ENCODE measurements at regions not wholly inside any gene's neighbourhood (a gene's known extent, or its start where the extent isn't known, plus 50 kb on each side); places are given as distances from the start of the nearest gene placed in this dataset.

DNA sequence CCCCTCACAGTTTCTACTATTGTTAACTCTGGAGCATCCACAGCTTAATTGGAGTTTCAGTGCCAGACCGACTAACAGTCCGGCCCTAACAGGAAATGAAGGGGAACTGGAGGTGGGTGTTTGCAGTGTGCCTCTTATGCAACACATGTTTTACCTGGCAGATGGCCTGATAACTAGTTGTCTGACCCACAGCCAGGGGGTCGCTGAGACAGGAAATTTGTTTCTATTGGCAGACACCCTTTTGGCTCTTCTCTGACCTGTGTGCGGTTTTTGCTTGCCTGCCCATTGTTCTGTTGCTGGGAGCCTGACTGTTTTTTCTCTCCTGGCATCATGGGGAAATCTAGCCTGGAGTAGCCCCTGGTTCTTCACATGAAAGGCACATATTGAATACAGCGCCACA, 1329.8 kb downstream of the DSC3 start:
- CTCF ChIA-PET: no interaction called here
- Histone ChIP-seq H3K27me3 (replicated peaks; ENCODE audit: control insufficient read depth, insufficient read depth, low read length) (no peaks in the 10 kb centered on the region), H3K4me3 (ENCODE audit: low read depth, low read length) (no peak overlapping the region), H3K9me3 (no peaks in the 10 kb centered on the region), H3K4me1 (no peaks in the 10 kb centered on the region), H3K36me3 (ENCODE audit: control insufficient read depth, insufficient read depth, low read length) (no peaks in the 10 kb centered on the region)
- H3K36me3 Mint-ChIP-seq (ENCODE audit: insufficient read depth, unreplicated experiment): no peaks in the 10 kb centered on the region
- no TSS peak for BruUV-seq (replicated peaks)
- H3K4me1 Mint-ChIP-seq (ENCODE audit: low read depth, unreplicated experiment): peaks cover 5% of the 10 kb centered on the region
- H3K27ac Mint-ChIP-seq (ENCODE audit: unreplicated experiment): no peak overlapping the region
- DNase-seq: no peak
- intact Hi-C loops (cut with micrococcal nuclease; ENCODE audit: unreplicated experiment): no loop called here
- no peak overlapping the region for H3K4me3 Mint-ChIP-seq (ENCODE audit: unreplicated experiment)
- H3K9me3 Mint-ChIP-seq (ENCODE audit: unreplicated experiment): no peaks in the 10 kb centered on the region
- H3K27me3 Mint-ChIP-seq (ENCODE audit: insufficient read depth, unreplicated experiment): no peaks in the 10 kb centered on the region
- TF ChIP-seq, protein P1, sequence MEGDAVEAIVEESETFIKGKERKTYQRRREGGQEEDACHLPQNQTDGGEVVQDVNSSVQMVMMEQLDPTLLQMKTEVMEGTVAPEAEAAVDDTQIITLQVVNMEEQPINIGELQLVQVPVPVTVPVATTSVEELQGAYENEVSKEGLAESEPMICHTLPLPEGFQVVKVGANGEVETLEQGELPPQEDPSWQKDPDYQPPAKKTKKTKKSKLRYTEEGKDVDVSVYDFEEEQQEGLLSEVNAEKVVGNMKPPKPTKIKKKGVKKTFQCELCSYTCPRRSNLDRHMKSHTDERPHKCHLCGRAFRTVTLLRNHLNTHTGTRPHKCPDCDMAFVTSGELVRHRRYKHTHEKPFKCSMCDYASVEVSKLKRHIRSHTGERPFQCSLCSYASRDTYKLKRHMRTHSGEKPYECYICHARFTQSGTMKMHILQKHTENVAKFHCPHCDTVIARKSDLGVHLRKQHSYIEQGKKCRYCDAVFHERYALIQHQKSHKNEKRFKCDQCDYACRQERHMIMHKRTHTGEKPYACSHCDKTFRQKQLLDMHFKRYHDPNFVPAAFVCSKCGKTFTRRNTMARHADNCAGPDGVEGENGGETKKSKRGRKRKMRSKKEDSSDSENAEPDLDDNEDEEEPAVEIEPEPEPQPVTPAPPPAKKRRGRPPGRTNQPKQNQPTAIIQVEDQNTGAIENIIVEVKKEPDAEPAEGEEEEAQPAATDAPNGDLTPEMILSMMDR (IDR thresholded peaks at IDR 0.05; ENCODE audit: insufficient read depth in 1 of 2, low read depth in 1 of 2, low read length in 1 of 2, severe bottlenecking in 1 of 2, unreplicated experiment in 1 of 2): no peak
- POLR2A ChIA-PET: no interaction called here

DNA sequence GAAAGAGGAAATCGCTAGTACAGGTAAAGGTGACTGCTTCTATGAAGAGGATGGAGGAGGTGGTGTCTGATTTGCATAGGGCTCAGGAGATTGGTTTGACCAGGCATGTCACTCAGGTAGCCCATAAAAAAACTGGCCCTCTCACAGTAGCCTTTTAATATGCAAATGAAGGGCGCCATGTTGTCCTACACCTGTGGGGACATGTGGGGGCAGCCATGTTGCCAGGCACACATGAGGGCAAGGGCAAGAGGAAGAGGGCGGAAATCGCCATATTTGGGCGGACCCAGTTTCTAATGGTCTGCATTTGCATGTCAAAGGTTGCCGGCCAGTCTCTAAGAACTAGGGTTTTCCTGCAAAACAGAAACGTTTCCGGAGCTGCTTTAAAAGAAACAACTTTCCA, 1330.6 kb downstream of the DSC3 start:
- Histone ChIP-seq H3K27me3 (replicated peaks; ENCODE audit: control insufficient read depth, insufficient read depth, low read length) (no peaks in the 10 kb centered on the region), H3K4me3 (ENCODE audit: low read depth, low read length) (no peak overlapping the region), H3K36me3 (ENCODE audit: control insufficient read depth, insufficient read depth, low read length) (no peaks in the 10 kb centered on the region), H3K4me1 (no peaks in the 10 kb centered on the region), H3K9me3 (no peaks in the 10 kb centered on the region)
- ChIA-PET CTCF (no interaction called here), POLR2A (no interaction called here)
- TF ChIP-seq, protein P1 (IDR thresholded peaks at IDR 0.05; ENCODE audit: insufficient read depth in 1 of 2, low read depth in 1 of 2, low read length in 1 of 2, severe bottlenecking in 1 of 2, unreplicated experiment in 1 of 2): no peak
- Mint-ChIP-seq H3K27me3 (ENCODE audit: insufficient read depth, unreplicated experiment) (no peaks in the 10 kb centered on the region), H3K27ac (ENCODE audit: unreplicated experiment) (no peak overlapping the region), H3K36me3 (ENCODE audit: insufficient read depth, unreplicated experiment) (no peaks in the 10 kb centered on the region), H3K4me3 (ENCODE audit: unreplicated experiment) (no peak overlapping the region), H3K9me3 (ENCODE audit: unreplicated experiment) (no peaks in the 10 kb centered on the region), H3K4me1 (ENCODE audit: low read depth, unreplicated experiment) (peaks cover 5% of the 10 kb centered on the region)
- no TSS peak for BruUV-seq (replicated peaks)
- intact Hi-C loops (cut with micrococcal nuclease; ENCODE audit: unreplicated experiment): no loop called here
- DNase-seq: no peak

DNA sequence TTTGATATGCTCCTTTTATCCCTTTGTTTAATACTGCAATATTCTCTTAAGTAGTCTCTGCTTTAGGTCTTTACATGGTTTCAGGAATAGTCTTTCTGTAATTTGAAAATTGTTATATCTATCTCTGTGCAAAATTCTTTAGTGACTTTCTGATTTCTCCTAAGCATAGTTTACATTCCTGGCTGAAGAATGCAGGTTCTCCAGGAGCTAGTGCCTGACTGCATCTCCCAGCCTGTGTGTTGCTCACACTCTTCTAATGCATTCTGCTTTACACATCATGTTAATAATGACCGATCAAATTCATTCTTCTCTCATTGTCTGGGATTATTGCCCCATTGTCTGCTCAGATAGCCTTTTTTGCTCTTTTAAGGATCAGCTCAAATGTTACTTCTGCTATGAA, 1349.2 kb downstream of the DSC3 start:
- Mint-ChIP-seq H3K9me3 (ENCODE audit: unreplicated experiment) (no peaks in the 10 kb centered on the region), H3K4me1 (ENCODE audit: low read depth, unreplicated experiment) (no peaks in the 10 kb centered on the region), H3K36me3 (ENCODE audit: insufficient read depth, unreplicated experiment) (no peaks in the 10 kb centered on the region), H3K27me3 (ENCODE audit: insufficient read depth, unreplicated experiment) (no peaks in the 10 kb centered on the region), H3K4me3 (ENCODE audit: unreplicated experiment) (no peak overlapping the region), H3K27ac (ENCODE audit: unreplicated experiment) (no peak overlapping the region)
- POLR2A ChIA-PET: no interaction called here
- DNase-seq: no peak
- TF ChIP-seq, protein P1 (IDR thresholded peaks at IDR 0.05; ENCODE audit: insufficient read depth in 1 of 2, low read depth in 1 of 2, low read length in 1 of 2, severe bottlenecking in 1 of 2, unreplicated experiment in 1 of 2): no peak
- no TSS peak for BruUV-seq (replicated peaks)
- Histone ChIP-seq H3K36me3 (ENCODE audit: control insufficient read depth, insufficient read depth, low read length) (no peaks in the 10 kb centered on the region), H3K27me3 (replicated peaks; ENCODE audit: control insufficient read depth, insufficient read depth, low read length) (no peaks in the 10 kb centered on the region), H3K9me3 (no peaks in the 10 kb centered on the region), H3K4me3 (ENCODE audit: low read depth, low read length) (no peak overlapping the region), H3K4me1 (no peaks in the 10 kb centered on the region)
- intact Hi-C loops (cut with micrococcal nuclease; ENCODE audit: unreplicated experiment): no loop called here
- CTCF ChIA-PET: no interaction called here
